Esophagus (tissue), 2 donors: ENCODE measurements at regions not wholly inside any gene's neighbourhood (a gene's known extent, or its start where the extent isn't known, plus 50 kb on each side); places are given as distances from the start of the nearest gene placed in this dataset.

Experiments used
- H3K27ac ChIP-seq, 2 donors: one replicate each; pipeline ENCODE4 v1.5.1; 2013; ENCODE audit warnings: low read depth in 2 of 2, mild to moderate bottlenecking in 2 of 2, inconsistent platforms in 1 of 2, low read length in 1 of 2, moderate library complexity in 1 of 2
- H3K27me3 ChIP-seq, 2 donors: one replicate each; pipeline ENCODE4 v1.6.1; 2013; ENCODE audit warnings: low read length in 2 of 2, control low read depth in 1 of 2, mild to moderate bottlenecking in 1 of 2; ENCODE audit not compliant: insufficient read depth in 2 of 2, control insufficient read depth in 1 of 2
- H3K36me3 ChIP-seq, 2 donors: one replicate each; pipeline ENCODE4 v1.6.1; 2013; ENCODE audit warnings: low read length in 1 of 2; ENCODE audit not compliant: control insufficient read depth in 2 of 2, insufficient read depth in 2 of 2
- H3K4me1 ChIP-seq, 2 donors: one replicate each; pipeline ENCODE4 v1.6.1; 2013; ENCODE audit warnings: low read length in 1 of 2; ENCODE audit not compliant: control insufficient read depth in 2 of 2, insufficient read depth in 2 of 2
- H3K4me3 ChIP-seq, 2 donors: one replicate each; pipeline ENCODE4 v1.5.1; 2013; ENCODE audit warnings: low read length in 2 of 2, mild to moderate bottlenecking in 2 of 2, low read depth in 1 of 2, moderate library complexity in 1 of 2
- H3K9me3 ChIP-seq, 2 donors: one replicate each; pipeline ENCODE4 v1.6.1; 2013; ENCODE audit warnings: mild to moderate bottlenecking in 2 of 2, low read depth in 1 of 2, low read length in 1 of 2, moderate library complexity in 1 of 2; ENCODE audit not compliant: control insufficient read depth in 2 of 2, insufficient read depth in 1 of 2
- WGBS, 2 donors: extraction: QIAGEN DNeasy Blood & Tissue Kit; methylation state at CpG; one replicate each; pipeline ENCODE4 v1.1.7; 2013; 5-methylcytosine and 5-hydroxymethylcytosine counted together
- donor health status: healthy with polysubstance abuse.
- donor health status: Bipolar disorder and iron deficiency.

DNA sequence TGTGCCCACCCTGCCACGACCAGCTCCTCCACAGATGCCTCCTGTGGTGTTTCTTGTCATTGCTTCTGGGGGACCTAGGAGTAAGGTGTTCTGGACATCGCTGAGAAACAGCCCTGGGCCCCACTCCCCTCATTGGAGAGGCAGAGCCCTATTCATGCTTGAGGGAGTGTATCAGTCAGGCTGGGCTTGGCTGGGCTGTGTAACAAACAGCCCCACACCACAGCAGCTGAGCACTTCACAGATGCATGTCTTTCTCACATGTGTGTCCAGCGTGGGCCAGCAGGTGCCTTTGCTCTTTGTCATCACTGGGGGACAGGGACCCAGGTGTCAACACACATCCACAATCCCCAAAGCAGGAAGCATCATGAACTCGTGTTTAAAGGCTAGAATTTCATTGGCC, 65.1 kb upstream of the FBRSL1 start:
- Histone ChIP-seq H3K27ac (no peak overlapping the region), H3K9me3 (peaks cover 0 to 31% of the 10 kb centered on the region in 2 donors), H3K36me3 (no peaks in the 10 kb centered on the region), H3K4me1 (peaks cover 4 to 12% of the 10 kb centered on the region in 2 donors), H3K27me3 (peaks cover 0 to 2% of the 10 kb centered on the region in 2 donors), H3K4me3 (no peak overlapping the region)
- WGBS, 2 donors: 84 to 90% methylated on average over 4 of the region's 4 CpGs

DNA sequence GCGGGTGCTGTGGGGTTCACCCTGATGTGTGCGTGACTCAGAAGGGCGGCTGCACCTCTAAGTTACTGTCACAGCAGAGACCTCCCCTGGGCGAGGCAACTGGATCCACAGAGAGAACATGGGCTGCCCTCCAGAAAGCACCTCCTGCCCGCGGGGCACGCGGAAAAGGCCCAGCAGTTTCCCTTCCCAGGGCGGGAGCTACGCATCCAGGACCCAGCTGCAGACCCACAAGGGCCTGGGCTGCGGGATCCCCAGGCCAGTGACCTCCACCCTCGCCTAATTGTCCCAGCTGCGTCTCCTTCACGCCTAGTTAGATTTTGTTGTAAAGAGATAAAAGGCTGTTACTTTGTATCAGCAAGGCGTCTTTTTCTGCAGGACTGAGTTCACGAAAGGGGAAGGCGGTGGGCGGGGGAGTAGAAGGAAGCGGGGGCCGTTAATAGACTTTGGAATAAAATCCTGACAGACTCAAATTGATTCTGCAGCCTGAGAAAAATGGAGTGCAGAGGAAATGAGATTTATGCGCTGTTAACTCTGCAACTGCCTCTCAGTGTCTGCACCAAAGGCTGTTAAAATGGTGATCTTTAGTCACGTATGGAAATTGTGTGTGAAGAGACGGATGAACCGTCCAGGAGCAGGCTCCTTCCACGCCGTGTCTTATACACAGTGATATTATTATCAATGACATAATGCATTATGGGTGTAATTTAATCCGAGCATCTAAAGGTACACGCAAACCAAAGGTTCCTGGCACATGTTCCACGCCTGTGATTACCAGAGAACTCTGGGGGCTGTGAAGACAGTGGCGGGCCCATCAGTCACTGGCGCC, 65.9 kb upstream of the FBRSL1 start:
- Histone ChIP-seq H3K4me3 (no peak overlapping the region), H3K27ac (no peak overlapping the region), H3K4me1 (peaks cover 0 to 5% of the 10 kb centered on the region in 2 donors), H3K9me3 (peaks cover 0 to 31% of the 10 kb centered on the region in 2 donors), H3K27me3 (peaks cover 0 to 2% of the 10 kb centered on the region in 2 donors), H3K36me3 (no peaks in the 10 kb centered on the region)
- 43 to 52% methylated on average over 31 of the region's 31 CpGs for WGBS, 2 donors

DNA sequence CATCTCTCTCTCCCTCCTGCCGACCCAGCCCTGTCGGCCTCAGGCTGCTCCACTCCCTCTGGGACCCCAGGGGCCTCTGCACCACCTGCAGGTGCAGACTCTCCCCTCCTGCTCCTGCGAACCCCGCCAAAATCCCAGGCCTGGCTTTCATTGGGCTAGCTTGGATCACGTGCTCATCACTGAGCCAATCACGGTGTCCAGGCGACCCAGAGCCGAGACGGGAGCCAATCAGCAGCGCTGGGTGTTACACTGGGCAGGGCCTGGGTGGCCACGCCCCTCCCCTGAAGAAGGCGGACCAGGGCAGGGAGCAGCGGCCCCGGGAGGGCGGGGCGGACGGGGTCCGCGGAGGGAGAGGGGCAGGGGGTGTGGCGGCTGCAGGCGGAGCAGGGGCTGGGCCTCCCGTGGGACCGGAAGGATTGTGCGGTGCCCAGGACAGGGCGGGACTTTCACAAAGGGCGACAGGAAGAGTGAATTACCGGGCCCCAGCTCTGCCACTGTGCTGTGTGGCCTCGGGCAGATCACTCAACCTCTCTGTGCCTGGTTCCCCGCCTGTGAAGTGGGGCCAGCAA, 66.6 kb upstream of the FBRSL1 start:
- WGBS, 2 donors: 64 to 70% methylated on average over 28 to 29 of the region's 29 CpGs
- H3K4me1 ChIP-seq: peaks cover 0 to 2% of the 10 kb centered on the region in 2 donors
- H3K27ac ChIP-seq: no peak overlapping the region
- peaks cover 0 to 31% of the 10 kb centered on the region in 2 donors for H3K9me3 ChIP-seq
- no peak overlapping the region for H3K4me3 ChIP-seq
- no peaks in the 10 kb centered on the region for H3K36me3 ChIP-seq
- H3K27me3 ChIP-seq: peaks cover 0 to 2% of the 10 kb centered on the region in 2 donors

DNA sequence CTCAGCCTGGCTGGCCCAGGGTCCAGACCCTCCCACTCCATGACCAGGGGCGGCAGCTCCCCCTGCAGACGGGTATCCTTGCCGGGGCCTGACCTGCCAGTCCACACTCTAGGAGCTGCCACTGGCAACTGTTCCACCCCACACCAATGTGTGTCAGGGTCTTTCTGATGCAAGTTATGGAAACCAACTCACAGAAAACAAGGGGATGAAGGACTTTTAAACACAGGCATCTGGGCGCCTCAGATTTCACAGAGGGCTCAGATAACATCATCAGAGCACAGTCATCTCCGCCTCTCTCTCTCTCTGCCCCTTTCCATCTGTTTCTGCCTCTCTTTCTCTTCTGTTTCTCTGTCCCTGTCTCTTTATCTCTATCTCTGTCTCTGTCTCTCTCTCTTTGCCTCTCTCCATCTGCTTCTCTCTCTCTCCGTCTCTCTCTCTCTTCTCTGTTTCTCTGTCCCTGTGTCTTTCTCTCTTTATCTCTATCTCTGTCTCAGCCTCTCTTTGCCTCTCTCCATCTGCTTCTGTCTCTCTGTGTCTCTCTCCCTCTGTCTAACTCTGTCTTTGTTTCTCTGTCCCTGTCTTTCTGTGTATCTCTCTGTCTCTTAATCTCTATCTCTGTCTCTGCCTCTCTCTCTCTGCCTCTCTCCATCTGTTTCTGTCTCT, 67.4 kb upstream of the FBRSL1 start:
- H3K27me3 ChIP-seq: peaks cover 0 to 2% of the 10 kb centered on the region in 2 donors
- H3K4me3 ChIP-seq: no peak overlapping the region
- H3K9me3 ChIP-seq: peaks cover 0 to 31% of the 10 kb centered on the region in 2 donors
- 53 to 58% methylated on average over 6 of the region's 6 CpGs for WGBS, 2 donors
- no peaks in the 10 kb centered on the region for H3K36me3 ChIP-seq
- no peaks in the 10 kb centered on the region for H3K4me1 ChIP-seq
- H3K27ac ChIP-seq: no peak overlapping the region

DNA sequence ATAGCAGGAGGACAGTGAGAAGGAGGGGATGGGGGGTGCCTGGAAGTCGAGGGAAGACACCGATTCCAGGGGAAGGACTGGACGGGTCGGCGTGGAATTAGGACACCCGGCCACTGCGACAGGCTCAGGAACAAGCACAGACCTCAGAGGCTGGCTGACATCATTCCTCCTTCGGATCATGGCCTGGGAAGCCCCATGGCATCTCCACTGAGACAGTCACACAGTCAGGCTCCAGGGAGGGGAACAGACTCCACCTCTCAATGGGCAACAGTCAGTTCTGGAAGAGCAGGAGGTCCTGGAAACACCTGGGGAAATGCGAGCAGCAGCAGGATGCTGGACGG, 67.9 kb upstream of the FBRSL1 start:
- Histone ChIP-seq H3K36me3 (no peaks in the 10 kb centered on the region), H3K4me1 (no peaks in the 10 kb centered on the region), H3K9me3 (peaks cover 0 to 31% of the 10 kb centered on the region in 2 donors), H3K4me3 (no peak overlapping the region), H3K27me3 (peaks cover 0 to 2% of the 10 kb centered on the region in 2 donors), H3K27ac (no peak overlapping the region)
- 53 to 66% methylated on average over 10 of the region's 10 CpGs for WGBS, 2 donors

DNA sequence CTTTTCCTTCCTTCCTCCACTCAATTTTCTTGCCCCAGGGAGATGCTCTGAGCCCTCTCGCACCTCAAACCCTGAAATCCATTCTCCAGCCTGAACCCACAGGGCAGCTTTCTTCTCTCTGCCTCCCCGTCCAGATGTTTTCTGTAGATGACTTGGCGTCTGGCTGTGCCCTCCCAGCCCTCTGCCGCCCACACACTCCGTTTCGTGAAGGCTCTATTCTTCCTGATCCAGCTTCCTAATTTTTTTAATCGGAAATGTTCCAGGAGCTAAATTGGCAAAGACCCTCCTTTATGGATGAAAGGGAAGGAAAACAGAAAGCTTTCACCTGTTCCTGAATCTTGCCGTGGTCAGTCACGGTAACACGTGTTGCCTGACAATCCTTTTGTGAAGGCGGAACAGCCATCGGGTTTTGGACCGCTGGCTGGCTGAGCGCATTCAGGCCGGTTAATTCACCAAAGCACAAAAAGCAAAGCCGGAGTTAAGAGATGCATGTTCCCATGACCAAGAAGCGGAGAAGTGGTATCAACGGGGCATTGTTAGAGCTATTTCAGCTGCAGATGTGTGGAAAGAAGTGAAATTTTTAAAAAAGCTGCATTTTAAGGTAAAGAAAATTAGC, 70.2 kb upstream of the FBRSL1 start:
- WGBS, 2 donors: 26 to 46% methylated on average over 18 of the region's 18 CpGs
- Histone ChIP-seq H3K27ac (no peak overlapping the region), H3K4me1 (peaks cover 0 to 1% of the 10 kb centered on the region in 2 donors), H3K36me3 (no peaks in the 10 kb centered on the region), H3K4me3 (no peak overlapping the region), H3K9me3 (peaks cover 0 to 14% of the 10 kb centered on the region in 2 donors), H3K27me3 (peaks cover 0 to under 1% of the 10 kb centered on the region in 2 donors)

DNA sequence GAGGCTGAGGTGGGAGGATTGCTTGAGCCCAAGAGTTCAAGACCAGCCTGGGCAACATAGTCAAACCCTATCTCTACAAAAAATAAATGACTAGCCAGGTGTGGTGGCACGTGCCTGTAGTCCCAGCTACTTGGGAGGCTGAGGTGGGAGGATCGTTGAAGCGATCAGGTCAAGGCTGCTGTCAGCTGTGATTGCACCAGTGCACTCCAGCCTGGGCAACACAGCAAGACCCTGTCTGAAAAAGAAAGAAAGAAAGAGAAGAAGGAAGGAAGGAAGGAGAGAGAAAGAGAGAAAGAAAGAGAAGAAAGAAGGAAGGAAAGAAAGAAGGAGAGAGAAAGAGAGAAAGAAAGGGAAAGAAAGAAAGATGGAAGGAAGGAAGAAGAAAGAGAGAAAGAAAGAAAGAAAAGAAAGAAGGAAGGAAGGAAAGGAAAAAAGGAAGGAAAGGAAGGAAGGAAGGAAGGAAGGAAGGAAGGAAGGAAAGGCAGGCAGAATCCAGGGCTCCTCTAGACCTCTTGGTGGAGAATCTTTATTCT, 71.5 kb upstream of the FBRSL1 start:
- H3K4me3 ChIP-seq: no peak overlapping the region
- peaks cover 0 to 5% of the 10 kb centered on the region in 2 donors for H3K27me3 ChIP-seq
- WGBS, 2 donors: 88 to 93% methylated on average over 3 of the region's 3 CpGs
- H3K36me3 ChIP-seq: no peaks in the 10 kb centered on the region
- H3K4me1 ChIP-seq: peaks cover 0 to 5% of the 10 kb centered on the region in 2 donors
- H3K9me3 ChIP-seq: peaks cover 0 to 8% of the 10 kb centered on the region in 2 donors
- H3K27ac ChIP-seq: no peak overlapping the region

DNA sequence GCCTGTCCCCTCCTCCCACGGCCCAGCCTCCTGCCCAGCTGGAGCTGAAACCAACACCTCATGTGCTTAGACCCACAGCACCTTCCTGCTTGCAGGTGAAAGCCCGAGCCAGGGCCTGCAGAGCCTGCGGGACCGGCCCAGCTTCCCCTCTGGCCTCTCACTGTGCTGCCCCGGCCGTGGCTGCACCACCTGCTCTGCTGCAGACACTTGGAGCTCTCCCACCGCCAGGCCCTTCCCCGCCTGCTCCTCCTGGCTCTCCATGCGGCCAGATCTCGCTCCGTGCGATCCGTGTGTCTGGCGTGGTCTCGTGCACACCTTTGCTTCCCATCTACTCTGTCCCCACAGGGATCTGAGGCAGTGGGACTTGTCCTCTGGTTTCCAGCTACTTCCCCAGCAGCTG, 72.2 kb upstream of the FBRSL1 start:
- H3K4me3 ChIP-seq: no peak overlapping the region
- H3K4me1 ChIP-seq: peaks cover 0 to 5% of the 10 kb centered on the region in 2 donors
- no peaks in the 10 kb centered on the region for H3K36me3 ChIP-seq
- WGBS, 2 donors: 82% methylated on average over 14 to 15 of the region's 15 CpGs
- peaks cover 0 to 5% of the 10 kb centered on the region in 2 donors for H3K9me3 ChIP-seq
- H3K27ac ChIP-seq: no peak overlapping the region
- peaks cover 0 to 5% of the 10 kb centered on the region in 2 donors for H3K27me3 ChIP-seq

DNA sequence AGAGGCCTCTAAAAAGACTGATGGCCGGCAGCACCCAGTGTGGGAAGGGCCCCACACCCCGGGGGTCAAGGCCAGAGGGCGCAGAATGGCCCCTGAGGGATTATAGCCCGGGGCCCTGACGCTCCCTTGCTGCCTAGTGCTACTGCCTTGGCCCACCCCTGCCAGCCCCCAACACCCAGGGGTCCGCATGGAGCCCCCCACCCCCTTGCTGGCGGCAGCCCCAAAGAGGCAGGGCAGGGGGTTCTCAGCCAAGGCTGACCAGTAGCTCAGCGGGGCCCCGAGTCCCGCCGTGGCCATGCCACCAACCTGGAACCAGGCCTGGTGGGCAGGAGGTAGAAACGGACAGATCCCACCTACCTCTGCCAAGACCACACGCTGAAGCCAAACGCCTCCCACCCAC, 73.1 kb upstream of the FBRSL1 start:
- H3K4me1 ChIP-seq: peaks cover 0 to 5% of the 10 kb centered on the region in 2 donors
- H3K27me3 ChIP-seq: peaks cover 0 to 5% of the 10 kb centered on the region in 2 donors
- no peak overlapping the region for H3K27ac ChIP-seq
- no peak overlapping the region for H3K4me3 ChIP-seq
- H3K36me3 ChIP-seq: no peaks in the 10 kb centered on the region
- 85 to 88% methylated on average over 13 to 14 of the region's 14 CpGs for WGBS, 2 donors
- H3K9me3 ChIP-seq: peaks cover 0 to 5% of the 10 kb centered on the region in 2 donors
